ENCODE measurements at regions not wholly inside any gene's neighbourhood (a gene's known extent, or its start where the extent isn't known, plus 50 kb on each side); places are given as distances from the start of the nearest gene placed in this dataset.

DNA sequence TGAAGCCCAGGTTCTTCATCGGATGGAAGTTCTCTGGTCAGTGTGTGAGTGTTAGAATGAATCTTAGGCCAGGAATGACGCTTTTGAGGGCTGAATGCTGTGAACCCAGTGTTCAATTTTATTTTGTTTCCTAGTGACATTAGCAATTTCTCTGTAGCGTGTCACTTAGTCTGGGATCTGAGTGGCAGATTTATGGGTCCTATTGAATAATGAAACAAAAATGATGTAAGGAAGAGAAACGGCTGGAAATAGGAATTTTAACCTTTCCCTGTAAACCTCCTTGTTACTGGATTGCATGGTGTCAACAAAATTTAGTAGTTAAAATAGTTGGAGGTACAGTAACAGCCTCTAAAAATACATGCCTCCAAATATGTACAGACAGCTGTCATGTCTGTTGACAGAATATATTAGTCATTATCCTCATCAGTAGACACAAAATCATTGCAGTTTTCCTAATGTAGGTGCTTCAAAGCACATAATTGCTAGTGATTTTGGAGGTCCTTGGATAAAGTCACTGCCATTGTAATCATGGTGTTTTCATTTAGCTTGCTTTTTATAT is 223.8 kb upstream of the SPRED2 start:
- H3K27me3 ChIP-seq (ENCODE audit: control insufficient read depth, insufficient read depth, low read length), result peaks cover 38% of the 10 kb centered on the region
- ChIA-PET POLR2A (ENCODE audit: unreplicated experiment) (no interaction called here), CTCF (interaction anchor here (0.8 kb wide), 1 partner anchor 981 kb away, joined by 3 read pairs; no protein-coding TSS in a partner anchor)
- H3K36me3 ChIP-seq (ENCODE audit: control insufficient read depth, insufficient read depth, low read length), result no peaks in the 10 kb centered on the region
- BruUV-seq (replicated peaks), result no TSS peak
- no peak overlapping the region for H2AK9ac ChIP-seq (replicated peaks; ENCODE audit: low read depth, low read length, poor library complexity)
- intact Hi-C loops (cut with micrococcal nuclease), result loop anchor here (5.0 kb wide), 1 partner anchor 766 kb away; no protein-coding TSS in a partner anchor
- dilution Hi-C loops (cut with HindIII; ENCODE audit: low sequenced_read_pairs, unreplicated experiment), result no loop called here
- no peaks in the 10 kb centered on the region for H4K20me1 ChIP-seq (ENCODE audit: insufficient read depth, low read length)
- H3K23ac ChIP-seq (ENCODE audit: low read depth, low read length), result no peak overlapping the region
- no peak overlapping the region for H2AK5ac ChIP-seq (ENCODE audit: low read depth, low read length)
- peaks cover 10% of the 10 kb centered on the region for H3K4me1 ChIP-seq (ENCODE audit: control insufficient read depth, insufficient read depth, low read length)
- no peak overlapping the region for H2BK20ac ChIP-seq (ENCODE audit: low read depth, low read length)
- TF ChIP-seq MAFK (IDR thresholded peaks at IDR 0.05; ENCODE audit: low read depth, low read length) (no peak), USF2 (IDR thresholded peaks at IDR 0.05; ENCODE audit: low read depth, low read length) (no peak), FOS (IDR thresholded peaks at IDR 0.05; ENCODE audit: low read depth, low read length) (no peak), CHD1 (IDR thresholded peaks at IDR 0.05; ENCODE audit: low read depth, low read length) (no peak), RCOR1 (IDR thresholded peaks at IDR 0.05; ENCODE audit: insufficient replicate concordance, low read length) (no peak), ELK1 (IDR thresholded peaks at IDR 0.05; ENCODE audit: borderline replicate concordance, low read depth, low read length) (no peak), SMC3 (IDR thresholded peaks at IDR 0.05; ENCODE audit: low read depth, low read length) (no peak), RFX5 (IDR thresholded peaks at IDR 0.05; ENCODE audit: low read depth, low read length) (no peak), MAZ (IDR thresholded peaks at IDR 0.05; ENCODE audit: borderline replicate concordance, low read depth, low read length) (no peak), CEBPB (IDR thresholded peaks at IDR 0.05; ENCODE audit: low read depth, low read length) (no peak)
- DNase-seq (no peak), ATAC-seq (ENCODE audit: low read depth) (no peak)
- no peak overlapping the region for H3K18ac ChIP-seq (ENCODE audit: low read depth, low read length)
- H3K9me3 ChIP-seq (ENCODE audit: control insufficient read depth, insufficient read depth, low read length), result no peaks in the 10 kb centered on the region
- no peak overlapping the region for H4K91ac ChIP-seq (ENCODE audit: insufficient read depth, low read depth, low read length)
- H2BK120ac ChIP-seq (ENCODE audit: low read depth, low read length), result no peak overlapping the region
- no peak overlapping the region for H3K14ac ChIP-seq (replicated peaks; ENCODE audit: low read depth, low read length)
- peaks cover 3% of the 10 kb centered on the region; the same call in 1 of the 2 replicates for H3K9me1 ChIP-seq (ENCODE audit: insufficient read depth, low read length)
- H3K4me3 ChIP-seq (ENCODE audit: insufficient read depth, low read depth, low read length), result no peak overlapping the region
- H3K56ac ChIP-seq (ENCODE audit: extremely low read depth, insufficient read depth, low read length), result no peak overlapping the region
- no peak overlapping the region for H3K4ac ChIP-seq (ENCODE audit: low read depth, low read length)
- no peaks in the 10 kb centered on the region for H3K79me1 ChIP-seq (ENCODE audit: low read depth in 1 of 2, low read length in 2 of 2)
- H3K9ac ChIP-seq (ENCODE audit: low read depth, low read length), result no peak overlapping the region
- no peak overlapping the region for H3K4me2 ChIP-seq (ENCODE audit: low read depth, low read length)
- H2BK15ac ChIP-seq (ENCODE audit: low read depth, low read length), result no peak overlapping the region
- in situ Hi-C loops (cut with MboI; ENCODE audit: low sequenced_read_pairs), result no loop called here
- H4K5ac ChIP-seq (ENCODE audit: low read depth, low read length), result no peak overlapping the region
- no peak overlapping the region for H2AFZ ChIP-seq (replicated peaks; ENCODE audit: low read length, poor library complexity)
- WGBS, 2 experiments (ENCODE audit: extremely low coverage in 2 of 2, insufficient read length in 1 of 2), result 86% methylated on average over 1 of the region's 4 CpGs; no CpG with 5 or more reads in 1 of the 2 experiments
- H3K27ac ChIP-seq (ENCODE audit: insufficient read depth, low read length), result no peak overlapping the region
- H2BK5ac ChIP-seq (ENCODE audit: low read depth, low read length, poor library complexity, severe bottlenecking), result no peak overlapping the region
- H4K8ac ChIP-seq (ENCODE audit: low read depth in 2 of 2, low read length in 2 of 2), result no peak overlapping the region

Measured in IMR-90 (cell line).